ENCODE measurements at regions not wholly inside any gene's neighbourhood (a gene's known extent, or its start where the extent isn't known, plus 50 kb on each side); places are given as distances from the start of the nearest gene placed in this dataset.

DNA sequence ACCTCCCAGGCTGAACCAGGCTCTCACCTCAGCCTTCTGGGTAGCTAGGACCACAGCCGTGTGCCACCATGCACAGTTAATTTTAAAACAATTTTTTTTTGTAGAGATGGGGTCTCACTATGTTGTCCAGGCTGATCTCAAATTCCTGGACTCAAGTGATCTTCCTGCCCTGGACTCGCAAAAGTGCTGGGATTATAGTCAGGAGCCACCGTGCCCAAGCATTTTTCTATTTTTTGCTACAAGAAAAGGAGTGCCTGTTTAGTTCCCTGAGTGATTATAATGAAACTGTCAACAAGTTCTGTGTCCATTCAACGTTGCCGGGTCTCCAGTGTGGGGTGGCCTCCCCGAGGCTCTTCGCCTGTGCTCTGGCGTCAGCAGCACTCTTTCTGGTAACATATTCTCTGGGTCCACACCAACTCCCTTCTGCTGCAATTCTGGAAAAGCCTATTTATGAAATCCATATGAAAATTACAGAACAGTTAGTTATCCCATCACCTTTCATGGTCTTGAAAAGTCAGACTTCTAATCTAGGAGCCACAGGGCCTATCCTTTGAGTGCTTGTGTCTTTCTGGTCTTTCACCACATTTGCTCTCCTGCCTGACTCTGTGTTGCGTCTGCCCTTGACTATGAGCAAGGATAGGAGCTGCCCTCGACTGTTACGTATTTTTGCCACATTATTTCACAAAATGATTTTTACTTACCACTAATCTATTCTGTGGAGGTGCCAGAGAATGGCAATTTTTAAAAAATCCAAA is 172.7 kb downstream of the SOCS6 start (continued):
- no peak for TF ChIP-seq ZNF619 (CRISPR knock-in tag; IDR thresholded peaks at IDR 0.05)
- TF ChIP-seq ZNF343 (CRISPR knock-in tag; IDR thresholded peaks at IDR 0.05): no peak
- TF ChIP-seq SMARCE1 (IDR thresholded peaks at IDR 0.05; ENCODE audit: borderline replicate concordance): no peak
- TF ChIP-seq, protein P1, sequence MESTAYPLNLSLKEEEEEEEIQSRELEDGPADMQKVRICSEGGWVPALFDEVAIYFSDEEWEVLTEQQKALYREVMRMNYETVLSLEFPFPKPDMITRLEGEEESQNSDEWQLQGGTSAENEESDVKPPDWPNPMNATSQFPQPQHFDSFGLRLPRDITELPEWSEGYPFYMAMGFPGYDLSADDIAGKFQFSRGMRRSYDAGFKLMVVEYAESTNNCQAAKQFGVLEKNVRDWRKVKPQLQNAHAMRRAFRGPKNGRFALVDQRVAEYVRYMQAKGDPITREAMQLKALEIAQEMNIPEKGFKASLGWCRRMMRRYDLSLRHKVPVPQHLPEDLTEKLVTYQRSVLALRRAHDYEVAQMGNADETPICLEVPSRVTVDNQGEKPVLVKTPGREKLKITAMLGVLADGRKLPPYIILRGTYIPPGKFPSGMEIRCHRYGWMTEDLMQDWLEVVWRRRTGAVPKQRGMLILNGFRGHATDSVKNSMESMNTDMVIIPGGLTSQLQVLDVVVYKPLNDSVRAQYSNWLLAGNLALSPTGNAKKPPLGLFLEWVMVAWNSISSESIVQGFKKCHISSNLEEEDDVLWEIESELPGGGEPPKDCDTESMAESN (CRISPR knock-in tag; conservative IDR thresholded peaks at IDR 0.05): no peak

DNA sequence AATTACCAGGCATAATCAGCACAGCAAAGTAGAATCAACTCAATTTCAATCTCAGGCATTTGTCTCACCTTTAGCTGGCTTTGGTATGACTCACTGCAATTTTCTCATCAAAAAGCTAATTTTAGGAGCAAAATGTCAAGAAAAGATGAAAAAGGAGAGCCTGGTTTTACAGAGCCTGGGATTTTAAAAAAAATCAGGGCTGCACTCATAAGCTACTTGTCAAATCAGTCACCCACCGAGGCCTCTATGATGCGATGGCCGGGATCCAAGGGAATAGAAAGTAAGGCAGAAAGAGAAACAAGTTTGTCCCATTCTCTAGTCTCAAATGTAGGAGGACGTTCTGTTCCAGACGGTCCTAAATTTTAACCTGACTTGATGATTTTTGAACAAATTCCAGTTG is 170.9 kb downstream of the SOCS6 start:
- H4K20me1 ChIP-seq (ENCODE audit: insufficient read depth, low read length): no peaks in the 10 kb centered on the region
- no peak overlapping the region for H3K9ac ChIP-seq (ENCODE audit: insufficient read depth, low read depth, low read length)
- ChIA-PET POLR2A (no interaction called here), CTCF (ENCODE audit: low intra/inter-chr PET ratio, low total read pairs) (no interaction called here)
- intact Hi-C loops (cut with micrococcal nuclease; ENCODE audit: unreplicated experiment) (no loop called here), in situ Hi-C loops (cut with HindIII; ENCODE audit: extremely low pct_ligation_motif_present, low pct_unique_long_range_greater_than_20kb) (no loop called here)
- H3K27me3 ChIP-seq (ENCODE audit: control insufficient read depth in 1 of 2, insufficient read depth in 2 of 2, low read length in 2 of 2): no peaks in the 10 kb centered on the region
- H3K4me1 ChIP-seq (ENCODE audit: insufficient read depth, low read length): peaks cover 39% of the 10 kb centered on the region
- no peak overlapping the region for H3K4me3 ChIP-seq (replicated peaks in 1 of 3; ENCODE audit: insufficient read depth in 1 of 3, low read depth in 2 of 3, low read length in 3 of 3)
- FAIRE-seq (no peak), ATAC-seq (no peak), DNase-seq (ENCODE audit: low spot score) (no peak)
- H2AFZ ChIP-seq (ENCODE audit: low read length): no peak overlapping the region
- WGBS (ENCODE audit: low lambda C conversion rate): 36% methylated on average over 5 of the region's 5 CpGs
- H3K9me3 ChIP-seq (ENCODE audit: low read length): no peaks in the 10 kb centered on the region
- no peak overlapping the region for H3K27ac ChIP-seq (ENCODE audit: extremely low read length, insufficient read depth, low read length)
- H3K79me2 ChIP-seq (ENCODE audit: insufficient read depth, low read length): no peaks in the 10 kb centered on the region
- no peak overlapping the region for H3K4me2 ChIP-seq (ENCODE audit: low read depth, low read length)
- no TSS peak for BruUV-seq (replicated peaks)
- no peaks in the 10 kb centered on the region for H3K36me3 ChIP-seq (replicated peaks in 1 of 2; ENCODE audit: control insufficient read depth in 1 of 2, insufficient read depth in 2 of 2, low read length in 2 of 2)
- TF ChIP-seq GPN1 (CRISPR knock-in tag; IDR thresholded peaks at IDR 0.05; ENCODE audit: borderline replicate concordance) (no peak), HIVEP1 (CRISPR knock-in tag; IDR thresholded peaks at IDR 0.05) (no peak), PAF1 (CRISPR knock-in tag; IDR thresholded peaks at IDR 0.05) (no peak), YEATS2 (CRISPR knock-in tag; IDR thresholded peaks at IDR 0.05; ENCODE audit: borderline replicate concordance) (no peak), ZNF562 (CRISPR knock-in tag; IDR thresholded peaks at IDR 0.05; ENCODE audit: borderline replicate concordance) (no peak), IKZF4 (CRISPR knock-in tag; IDR thresholded peaks at IDR 0.05; ENCODE audit: borderline replicate concordance, low read depth, not compliant biosample characterization) (no peak), ARNT (IDR thresholded peaks at IDR 0.05) (no peak), ZNF160 (CRISPR knock-in tag; IDR thresholded peaks at IDR 0.05) (no peak), ZNF3 (CRISPR knock-in tag; IDR thresholded peaks at IDR 0.05) (no peak)
- TF ChIP-seq, protein P2, sequence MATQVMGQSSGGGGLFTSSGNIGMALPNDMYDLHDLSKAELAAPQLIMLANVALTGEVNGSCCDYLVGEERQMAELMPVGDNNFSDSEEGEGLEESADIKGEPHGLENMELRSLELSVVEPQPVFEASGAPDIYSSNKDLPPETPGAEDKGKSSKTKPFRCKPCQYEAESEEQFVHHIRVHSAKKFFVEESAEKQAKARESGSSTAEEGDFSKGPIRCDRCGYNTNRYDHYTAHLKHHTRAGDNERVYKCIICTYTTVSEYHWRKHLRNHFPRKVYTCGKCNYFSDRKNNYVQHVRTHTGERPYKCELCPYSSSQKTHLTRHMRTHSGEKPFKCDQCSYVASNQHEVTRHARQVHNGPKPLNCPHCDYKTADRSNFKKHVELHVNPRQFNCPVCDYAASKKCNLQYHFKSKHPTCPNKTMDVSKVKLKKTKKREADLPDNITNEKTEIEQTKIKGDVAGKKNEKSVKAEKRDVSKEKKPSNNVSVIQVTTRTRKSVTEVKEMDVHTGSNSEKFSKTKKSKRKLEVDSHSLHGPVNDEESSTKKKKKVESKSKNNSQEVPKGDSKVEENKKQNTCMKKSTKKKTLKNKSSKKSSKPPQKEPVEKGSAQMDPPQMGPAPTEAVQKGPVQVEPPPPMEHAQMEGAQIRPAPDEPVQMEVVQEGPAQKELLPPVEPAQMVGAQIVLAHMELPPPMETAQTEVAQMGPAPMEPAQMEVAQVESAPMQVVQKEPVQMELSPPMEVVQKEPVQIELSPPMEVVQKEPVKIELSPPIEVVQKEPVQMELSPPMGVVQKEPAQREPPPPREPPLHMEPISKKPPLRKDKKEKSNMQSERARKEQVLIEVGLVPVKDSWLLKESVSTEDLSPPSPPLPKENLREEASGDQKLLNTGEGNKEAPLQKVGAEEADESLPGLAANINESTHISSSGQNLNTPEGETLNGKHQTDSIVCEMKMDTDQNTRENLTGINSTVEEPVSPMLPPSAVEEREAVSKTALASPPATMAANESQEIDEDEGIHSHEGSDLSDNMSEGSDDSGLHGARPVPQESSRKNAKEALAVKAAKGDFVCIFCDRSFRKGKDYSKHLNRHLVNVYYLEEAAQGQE (IDR thresholded peaks at IDR 0.05; ENCODE audit: borderline replicate concordance in 1 of 2, low read depth in 1 of 2, low read length in 2 of 2): no peak
- TF ChIP-seq, protein P3, sequence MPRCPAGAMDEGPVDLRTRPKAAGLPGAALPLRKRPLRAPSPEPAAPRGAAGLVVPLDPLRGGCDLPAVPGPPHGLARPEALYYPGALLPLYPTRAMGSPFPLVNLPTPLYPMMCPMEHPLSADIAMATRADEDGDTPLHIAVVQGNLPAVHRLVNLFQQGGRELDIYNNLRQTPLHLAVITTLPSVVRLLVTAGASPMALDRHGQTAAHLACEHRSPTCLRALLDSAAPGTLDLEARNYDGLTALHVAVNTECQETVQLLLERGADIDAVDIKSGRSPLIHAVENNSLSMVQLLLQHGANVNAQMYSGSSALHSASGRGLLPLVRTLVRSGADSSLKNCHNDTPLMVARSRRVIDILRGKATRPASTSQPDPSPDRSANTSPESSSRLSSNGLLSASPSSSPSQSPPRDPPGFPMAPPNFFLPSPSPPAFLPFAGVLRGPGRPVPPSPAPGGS (CRISPR knock-in tag; IDR thresholded peaks at IDR 0.05): no peak
- TF ChIP-seq, protein P4, sequence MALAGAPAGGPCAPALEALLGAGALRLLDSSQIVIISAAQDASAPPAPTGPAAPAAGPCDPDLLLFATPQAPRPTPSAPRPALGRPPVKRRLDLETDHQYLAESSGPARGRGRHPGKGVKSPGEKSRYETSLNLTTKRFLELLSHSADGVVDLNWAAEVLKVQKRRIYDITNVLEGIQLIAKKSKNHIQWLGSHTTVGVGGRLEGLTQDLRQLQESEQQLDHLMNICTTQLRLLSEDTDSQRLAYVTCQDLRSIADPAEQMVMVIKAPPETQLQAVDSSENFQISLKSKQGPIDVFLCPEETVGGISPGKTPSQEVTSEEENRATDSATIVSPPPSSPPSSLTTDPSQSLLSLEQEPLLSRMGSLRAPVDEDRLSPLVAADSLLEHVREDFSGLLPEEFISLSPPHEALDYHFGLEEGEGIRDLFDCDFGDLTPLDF (CRISPR knock-in tag; IDR thresholded peaks at IDR 0.05): no peak

Measured in HepG2 (cell line).